Activated CD8-positive, alpha-beta memory T cell treated with anti-CD3 and anti-CD28 coated beads, Interleukin-2, amount 10 ng/mL, durations not matched to agents 7 days and 5 days (primary cell): ENCODE measurements at regions not wholly inside any gene's neighbourhood (a gene's known extent, or its start where the extent isn't known, plus 50 kb on each side); places are given as distances from the start of the nearest gene placed in this dataset.
"Not testable (repeated sequence)": the region's sequence is repeated elsewhere in the genome, so short reads cannot be mapped to it uniquely, and the experiment has no call there.

ENCODE experiments used
- ATAC-seq: fragments of 150-1000 bp; cut with Tn5 transposase; one replicate; pipeline ENCODE4 v1.10.0; 2021; ENCODE audit warnings: moderate library complexity
- CTCF ChIA-PET: fragments of 350-600 bp; sonication (Branson Sonifier 250); formaldehyde crosslinking; loops from one replicate; lab custom pipeline; 2021; ENCODE audit warnings: antibody characterized with exemption; lab: Charles Lee
- DNase-seq: peaks from one replicate; pipeline ENCODE4 v3.0.0-alpha.2; 2020
- H3K27ac Mint-ChIP-seq: one replicate; pipeline ENCODE4 v1.8.0; 2021; ENCODE audit warnings: mild to moderate bottlenecking, mixed read lengths
- H3K27me3 Mint-ChIP-seq: one replicate; pipeline ENCODE4 v1.8.0; 2021; ENCODE audit warnings: mixed read lengths
- H3K36me3 Mint-ChIP-seq: one replicate; pipeline ENCODE4 v1.8.0; 2021; ENCODE audit warnings: mild to moderate bottlenecking, mixed read lengths
- H3K4me1 Mint-ChIP-seq: one replicate; pipeline ENCODE4 v1.8.0; 2021; ENCODE audit warnings: mixed read lengths
- H3K4me3 Mint-ChIP-seq: one replicate; pipeline ENCODE4 v1.8.0; 2021; ENCODE audit warnings: mild to moderate bottlenecking, moderate library complexity, mixed read lengths
- H3K9me3 Mint-ChIP-seq: one replicate; pipeline ENCODE4 v1.8.0; 2022; ENCODE audit warnings: low read depth, mixed read lengths

- no peak for DNase-seq
- CTCF ChIA-PET = no interaction called here
- H3K27ac Mint-ChIP-seq = no peak overlapping the region
- no peaks in the 10 kb centered on the region for H3K27me3 Mint-ChIP-seq
- no peaks in the 10 kb centered on the region for H3K36me3 Mint-ChIP-seq
- no peak overlapping the region for H3K4me3 Mint-ChIP-seq
- ATAC-seq = no peak
- no peaks in the 10 kb centered on the region for H3K4me1 Mint-ChIP-seq
- H3K9me3 Mint-ChIP-seq = no peaks in the 10 kb centered on the region
Measured at GRCh38 chr3:55159711-55160110, 231.9 kb upstream of the LRTM1 start.

DNA sequence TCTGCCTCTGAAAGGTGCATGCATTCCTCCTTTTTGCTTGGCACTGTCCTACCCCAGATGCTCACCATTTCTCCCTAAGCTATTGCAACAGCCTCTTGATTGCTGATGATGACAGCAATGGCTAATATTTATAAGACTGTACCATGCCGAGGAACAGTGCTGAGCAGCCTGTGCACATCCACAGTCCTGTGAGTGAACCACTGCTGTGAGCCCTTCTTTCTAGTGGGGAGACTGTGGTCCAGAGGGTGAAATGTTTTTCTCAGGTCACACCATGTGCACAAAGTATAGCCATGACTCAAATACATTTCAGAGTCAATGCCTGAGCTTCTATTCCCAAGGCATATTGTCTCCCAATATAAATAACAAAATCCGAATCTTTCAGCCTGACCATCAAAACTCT lies 231.2 kb upstream of the LRTM1 start:
- ATAC-seq (no peak), DNase-seq (no peak)
- no peaks in the 10 kb centered on the region for H3K9me3 Mint-ChIP-seq
- H3K4me1 Mint-ChIP-seq = no peaks in the 10 kb centered on the region
- H3K4me3 Mint-ChIP-seq = no peak overlapping the region
- CTCF ChIA-PET = no interaction called here
- no peaks in the 10 kb centered on the region for H3K27me3 Mint-ChIP-seq
- no peak overlapping the region for H3K27ac Mint-ChIP-seq
- H3K36me3 Mint-ChIP-seq = no peaks in the 10 kb centered on the region

DNA sequence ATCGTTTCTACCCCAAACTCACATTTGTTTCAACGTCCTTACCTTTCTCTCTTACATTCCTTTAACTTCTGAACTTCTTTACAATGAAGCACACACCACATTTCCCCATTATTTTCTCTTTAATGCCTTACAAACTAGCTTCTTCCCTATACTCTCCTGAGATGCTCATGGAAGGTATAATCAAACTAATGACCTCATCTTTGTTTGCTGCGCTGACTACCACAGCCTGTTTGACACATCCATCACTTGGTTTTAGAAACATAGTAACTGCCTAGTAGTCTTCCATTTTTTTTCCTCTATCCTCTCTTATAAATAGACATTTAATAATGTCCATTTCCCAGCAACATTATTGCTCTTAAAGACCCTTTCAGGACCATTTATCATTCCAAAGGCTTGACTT lies 230.5 kb upstream of the LRTM1 start:
- H3K4me1 Mint-ChIP-seq = no peaks in the 10 kb centered on the region
- no peaks in the 10 kb centered on the region for H3K36me3 Mint-ChIP-seq
- CTCF ChIA-PET = no interaction called here
- H3K9me3 Mint-ChIP-seq = no peaks in the 10 kb centered on the region
- H3K4me3 Mint-ChIP-seq = no peak overlapping the region
- DNase-seq = no peak
- no peaks in the 10 kb centered on the region for H3K27me3 Mint-ChIP-seq
- no peak for ATAC-seq
- no peak overlapping the region for H3K27ac Mint-ChIP-seq

- Mint-ChIP-seq H3K27ac (no peak overlapping the region), H3K27me3 (no peaks in the 10 kb centered on the region), H3K9me3 (no peaks in the 10 kb centered on the region), H3K4me1 (no peaks in the 10 kb centered on the region), H3K36me3 (no peaks in the 10 kb centered on the region), H3K4me3 (no peak overlapping the region)
- DNase-seq (no peak), ATAC-seq (no peak)
- CTCF ChIA-PET = no interaction called here
Measured at GRCh38 chr3:55157731-55158130, 229.9 kb upstream of the LRTM1 start.

- no peaks in the 10 kb centered on the region for H3K27me3 Mint-ChIP-seq
- no peak overlapping the region for H3K27ac Mint-ChIP-seq
- DNase-seq (no peak), ATAC-seq (no peak)
- H3K4me1 Mint-ChIP-seq = no peaks in the 10 kb centered on the region
- H3K36me3 Mint-ChIP-seq = no peaks in the 10 kb centered on the region
- CTCF ChIA-PET = no interaction called here
- H3K9me3 Mint-ChIP-seq = no peaks in the 10 kb centered on the region
- no peak overlapping the region for H3K4me3 Mint-ChIP-seq
Measured at GRCh38 chr3:55156851-55157650, 229.2 kb upstream of the LRTM1 start.

DNA sequence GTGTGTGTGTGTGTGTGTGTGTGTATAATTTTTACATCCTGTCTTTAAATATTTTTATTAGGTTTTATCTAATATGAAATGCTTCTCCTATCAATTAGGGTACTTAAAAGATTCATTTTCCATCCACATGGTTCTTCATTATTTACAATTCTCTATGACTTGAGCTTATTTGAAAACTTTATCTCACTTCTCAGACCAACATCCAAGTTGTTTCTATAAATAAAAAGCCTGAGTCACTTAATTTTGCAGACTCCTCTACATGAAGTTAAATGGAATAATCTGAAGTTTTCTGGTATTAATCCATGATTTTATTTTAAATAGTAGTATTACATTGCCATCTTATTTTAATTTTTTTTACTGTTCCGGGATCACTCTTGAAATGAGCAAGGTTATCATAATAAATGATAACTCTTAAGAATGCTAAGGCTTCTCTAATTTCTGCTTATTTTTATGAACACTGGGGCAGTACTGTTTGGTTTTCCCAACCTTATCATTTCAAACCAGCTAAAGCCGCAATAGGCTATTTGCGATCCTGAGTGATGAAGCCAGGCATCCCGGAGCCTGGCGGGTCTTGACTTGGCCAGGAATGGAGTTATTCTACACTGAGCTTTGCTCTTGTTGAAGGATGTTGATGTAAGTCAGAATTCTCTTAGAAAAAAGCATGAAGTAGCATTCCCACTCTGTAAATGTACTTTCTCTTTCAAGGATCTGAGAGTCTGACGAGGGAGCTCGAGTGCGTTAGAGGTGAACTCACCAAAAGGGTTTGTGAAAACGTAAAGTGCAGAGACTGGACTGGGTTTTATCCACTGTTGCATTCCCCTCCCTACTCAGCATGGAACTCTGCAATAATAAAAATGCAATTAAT lies 220.2 kb upstream of the LRTM1 start:
- CTCF ChIA-PET = no interaction called here
- no peaks in the 10 kb centered on the region for H3K27me3 Mint-ChIP-seq
- H3K9me3 Mint-ChIP-seq = no peaks in the 10 kb centered on the region
- no peaks in the 10 kb centered on the region for H3K36me3 Mint-ChIP-seq
- no peak overlapping the region for H3K4me3 Mint-ChIP-seq
- ATAC-seq (no peak), DNase-seq (no peak)
- no peaks in the 10 kb centered on the region for H3K4me1 Mint-ChIP-seq
- H3K27ac Mint-ChIP-seq = no peak overlapping the region

- no peaks in the 10 kb centered on the region for H3K9me3 Mint-ChIP-seq
- ATAC-seq (no peak), DNase-seq (no peak)
- no peak overlapping the region for H3K27ac Mint-ChIP-seq
- H3K36me3 Mint-ChIP-seq = no peaks in the 10 kb centered on the region
- H3K4me1 Mint-ChIP-seq = no peaks in the 10 kb centered on the region
- CTCF ChIA-PET = no interaction called here
- no peak overlapping the region for H3K4me3 Mint-ChIP-seq
- no peaks in the 10 kb centered on the region for H3K27me3 Mint-ChIP-seq
Measured at GRCh38 chr3:55147406-55147805, 219.5 kb upstream of the LRTM1 start.

DNA sequence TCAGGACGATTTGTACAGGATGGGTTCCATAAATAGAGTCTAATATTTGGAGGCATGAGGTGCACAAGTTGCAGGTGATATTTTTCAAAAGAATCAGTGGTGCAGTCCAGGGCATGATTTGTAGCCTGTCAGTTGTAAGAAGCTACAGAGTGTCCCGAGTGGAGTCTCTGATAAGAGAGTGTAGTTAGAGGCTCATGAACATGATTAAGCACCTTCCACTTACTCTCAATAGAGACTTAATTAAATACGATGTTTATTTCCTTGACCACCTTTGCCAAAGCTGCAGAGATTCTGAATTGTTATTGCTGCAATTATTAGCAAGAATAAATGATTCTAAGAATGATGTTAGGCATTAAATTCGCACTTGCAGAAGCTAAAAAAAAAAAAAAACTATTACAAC lies 218.4 kb upstream of the LRTM1 start:
- DNase-seq (no peak), ATAC-seq (no peak)
- Mint-ChIP-seq H3K36me3 (no peaks in the 10 kb centered on the region), H3K27me3 (no peaks in the 10 kb centered on the region), H3K4me3 (no peak overlapping the region), H3K27ac (no peak overlapping the region), H3K9me3 (no peaks in the 10 kb centered on the region), H3K4me1 (no peaks in the 10 kb centered on the region)
- CTCF ChIA-PET = no interaction called here

DNA sequence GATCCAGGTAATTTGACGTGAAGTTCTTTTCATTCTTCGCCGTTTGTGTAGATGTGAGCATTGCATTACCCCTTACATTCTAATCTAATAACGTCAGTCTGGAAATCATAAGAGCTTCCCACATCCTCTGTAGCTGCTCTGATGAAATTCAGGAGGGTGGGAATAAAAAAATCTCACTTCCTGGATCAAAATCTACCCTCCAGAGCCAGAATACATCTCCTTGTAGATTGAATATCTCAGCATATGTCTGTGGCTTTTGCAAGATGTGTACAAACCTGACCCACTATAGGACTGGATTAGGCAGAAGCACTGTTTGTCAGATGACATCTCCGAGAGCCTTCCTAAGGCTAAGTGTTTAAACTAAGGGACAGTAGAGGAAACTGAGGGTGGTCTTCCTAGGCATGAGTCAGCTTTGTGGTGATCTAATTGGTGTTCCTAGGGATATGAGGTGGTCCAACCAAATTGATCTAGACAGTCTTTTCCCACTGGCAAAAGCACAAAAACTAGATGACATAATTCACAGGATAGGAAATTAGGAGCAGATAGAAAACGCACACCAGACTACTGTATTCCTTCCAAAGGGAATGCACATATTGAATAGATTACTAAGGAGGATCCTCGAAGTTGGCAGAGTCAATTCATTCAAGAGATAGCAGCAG lies 216.3 kb upstream of the LRTM1 start:
- DNase-seq = no peak
- H3K27ac Mint-ChIP-seq = no peak overlapping the region
- ATAC-seq = no peak
- no peaks in the 10 kb centered on the region for H3K4me1 Mint-ChIP-seq
- no peak overlapping the region for H3K4me3 Mint-ChIP-seq
- H3K27me3 Mint-ChIP-seq = no peaks in the 10 kb centered on the region
- CTCF ChIA-PET = no interaction called here
- no peaks in the 10 kb centered on the region for H3K9me3 Mint-ChIP-seq
- H3K36me3 Mint-ChIP-seq = no peaks in the 10 kb centered on the region

- H3K9me3 Mint-ChIP-seq = no peaks in the 10 kb centered on the region
- no peaks in the 10 kb centered on the region for H3K36me3 Mint-ChIP-seq
- no peak overlapping the region for H3K27ac Mint-ChIP-seq
- no peaks in the 10 kb centered on the region for H3K4me1 Mint-ChIP-seq
- no peak for ATAC-seq
- no peak overlapping the region for H3K4me3 Mint-ChIP-seq
- no peak for DNase-seq
- no peaks in the 10 kb centered on the region for H3K27me3 Mint-ChIP-seq
- CTCF ChIA-PET = no interaction called here
Measured at GRCh38 chr3:55143336-55143735, 215.5 kb upstream of the LRTM1 start.

DNA sequence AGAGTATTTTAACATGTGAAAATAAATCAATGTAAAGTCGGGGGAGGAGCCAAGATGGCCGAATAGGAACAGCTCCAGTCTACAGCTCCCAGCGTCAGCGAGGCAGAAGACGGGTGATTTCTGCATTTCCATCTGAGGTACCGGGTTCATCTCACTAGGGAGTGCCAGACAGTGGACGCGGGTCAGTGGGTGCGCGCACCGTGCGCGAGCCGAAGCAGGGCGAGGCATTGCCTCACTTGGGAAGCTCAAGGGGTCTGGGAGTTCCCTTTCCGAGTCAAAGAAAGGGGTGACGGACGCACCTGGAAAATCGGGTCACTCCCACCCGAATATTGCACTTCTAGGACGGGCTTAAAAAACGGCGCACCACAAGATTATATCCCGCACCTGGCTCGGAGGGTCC lies 208.4 kb upstream of the LRTM1 start:
- ATAC-seq, CTCF ChIA-PET, H3K36me3 Mint-ChIP-seq, H3K4me3 Mint-ChIP-seq, DNase-seq, H3K9me3 Mint-ChIP-seq, H3K4me1 Mint-ChIP-seq, H3K27ac Mint-ChIP-seq, H3K27me3 Mint-ChIP-seq: not testable (repeated sequence)

DNA sequence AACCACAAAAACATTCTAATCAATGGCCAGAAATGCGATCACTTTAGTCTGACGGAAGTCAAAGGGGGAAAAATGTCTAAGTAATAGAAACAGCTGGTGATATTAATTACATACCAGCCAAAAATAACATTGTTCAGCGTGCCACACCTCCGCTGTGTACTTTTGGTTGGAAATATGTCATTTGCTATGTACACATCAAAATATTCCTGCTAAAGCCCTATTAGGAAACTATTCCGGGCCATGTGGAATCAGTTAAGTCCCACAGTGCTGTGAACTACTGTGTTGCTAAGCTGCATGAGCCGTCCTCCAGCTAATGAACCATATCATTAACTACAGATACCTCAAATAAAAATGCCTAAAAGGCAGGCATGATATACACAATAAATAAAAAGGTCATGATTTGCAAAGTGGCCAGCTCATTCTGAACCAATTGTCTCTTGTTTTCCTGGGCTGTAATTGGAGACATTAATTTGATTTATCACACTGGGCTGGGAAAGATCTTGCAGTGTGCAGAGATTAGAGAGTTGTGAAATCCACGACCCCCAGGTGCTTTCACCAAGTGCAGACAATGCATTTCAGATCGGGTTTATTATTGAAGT lies 200.5 kb upstream of the LRTM1 start:
- CTCF ChIA-PET = no interaction called here
- H3K4me1 Mint-ChIP-seq = no peaks in the 10 kb centered on the region
- H3K9me3 Mint-ChIP-seq = peaks cover 8% of the 10 kb centered on the region
- H3K4me3 Mint-ChIP-seq = no peak overlapping the region
- H3K36me3 Mint-ChIP-seq = no peaks in the 10 kb centered on the region
- ATAC-seq = no peak
- DNase-seq = no peak
- H3K27ac Mint-ChIP-seq = no peak overlapping the region
- no peaks in the 10 kb centered on the region for H3K27me3 Mint-ChIP-seq

- Mint-ChIP-seq H3K9me3 (peaks cover 8% of the 10 kb centered on the region), H3K4me1 (no peaks in the 10 kb centered on the region), H3K27me3 (no peaks in the 10 kb centered on the region), H3K27ac (no peak overlapping the region), H3K4me3 (no peak overlapping the region), H3K36me3 (no peaks in the 10 kb centered on the region)
- ATAC-seq (no peak), DNase-seq (no peak)
- CTCF ChIA-PET = no interaction called here
Measured at GRCh38 chr3:55127565-55127964, 199.7 kb upstream of the LRTM1 start.
